ENCODE measurements at regions not wholly inside any gene's neighbourhood (a gene's known extent, or its start where the extent isn't known, plus 50 kb on each side); places are given as distances from the start of the nearest gene placed in this dataset.

- no peak for TF ChIP-seq CTCF (IDR thresholded peaks at IDR 0.05; ENCODE audit: control insufficient read depth, extremely low read depth, insufficient read depth)
- H3K4me3 ChIP-seq (ENCODE audit: low read depth, low read length), result no peak overlapping the region
- no peak for DNase-seq (ENCODE audit: low read depth)
These were observed 1512.0 kb downstream of the ARAP2 start for GRCh38 chr4:34732176-34732950.

GRCh38 chr4:34733185-34733941 lies 1511.0 kb downstream of the ARAP2 start:
- TF ChIP-seq CTCF (IDR thresholded peaks at IDR 0.05; ENCODE audit: control insufficient read depth, extremely low read depth, insufficient read depth), result no peak
- H3K4me3 ChIP-seq (ENCODE audit: low read depth, low read length), result no peak overlapping the region
- no peak for DNase-seq (ENCODE audit: low read depth)

GRCh38 chr4:34766935-34767334 lies 1477.4 kb downstream of the ARAP2 start:
- DNase-seq (ENCODE audit: low read depth), result no peak
- H3K4me3 ChIP-seq (ENCODE audit: low read depth, low read length), result no peak overlapping the region
- TF ChIP-seq CTCF (IDR thresholded peaks at IDR 0.05; ENCODE audit: control insufficient read depth, extremely low read depth, insufficient read depth), result peak; percentile 38

GRCh38 chr4:34767407-34767806 lies 1476.9 kb downstream of the ARAP2 start:
- H3K4me3 ChIP-seq (ENCODE audit: low read depth, low read length), result no peak overlapping the region
- DNase-seq (ENCODE audit: low read depth), result no peak
- no peak for TF ChIP-seq CTCF (IDR thresholded peaks at IDR 0.05; ENCODE audit: control insufficient read depth, extremely low read depth, insufficient read depth)

- no peak for DNase-seq (ENCODE audit: low read depth)
- no peak for TF ChIP-seq CTCF (IDR thresholded peaks at IDR 0.05; ENCODE audit: control insufficient read depth, extremely low read depth, insufficient read depth)
- no peak overlapping the region for H3K4me3 ChIP-seq (ENCODE audit: low read depth, low read length)
These were observed 1472.7 kb downstream of the ARAP2 start for GRCh38 chr4:34771632-34772031.

- no peak for TF ChIP-seq CTCF (IDR thresholded peaks at IDR 0.05; ENCODE audit: control insufficient read depth, extremely low read depth, insufficient read depth)
- no peak overlapping the region for H3K4me3 ChIP-seq (ENCODE audit: low read depth, low read length)
- no peak for DNase-seq (ENCODE audit: low read depth)
These were observed 1454.2 kb downstream of the ARAP2 start for GRCh38 chr4:34790131-34790530.

Data from LNCaP clone FGC (cell line).